Spleen (tissue), 11 donors: ENCODE measurements at regions not wholly inside any gene's neighbourhood (a gene's known extent, or its start where the extent isn't known, plus 50 kb on each side); places are given as distances from the start of the nearest gene placed in this dataset.

Source experiments
- DNase-seq: peaks from one replicate; pipeline ENCODE4 v3.0.0-alpha.2; 2020
- H3K27ac ChIP-seq, 8 donors: fragments of 200-600 bp; sonication (generic) in 7 of 8; 1 replicate in 4 of 8; 2 replicates in 4 of 8; pipeline versions ENCODE4 v1.5.0 to v1.8.0; 2016 to 2021; ENCODE audit warnings: inconsistent platforms in 4 of 8, mild to moderate bottlenecking in 4 of 8, moderate library complexity in 1 of 8
- H3K27me3 ChIP-seq, 7 donors: fragments of 200-600 bp; sonication (generic) in 6 of 7; replicated peaks in 1 of 7; 1 replicate in 4 of 7; 2 replicates in 3 of 7; pipeline versions ENCODE4 v1.5.0 to v1.8.0; 2016 to 2021; ENCODE audit warnings: inconsistent platforms in 3 of 7, mild to moderate bottlenecking in 1 of 7
- H3K36me3 ChIP-seq, 6 donors: fragments of 200-600 bp; sonication (generic) in 5 of 6; 1 replicate in 4 of 6; 2 replicates in 2 of 6; pipeline versions ENCODE4 v1.5.0 to v1.8.0; 2016 to 2021; ENCODE audit warnings: inconsistent platforms in 2 of 6
- H3K4me1 ChIP-seq, 6 donors: fragments of 200-600 bp; sonication (generic) in 5 of 6; 1 replicate in 3 of 6; 2 replicates in 3 of 6; pipeline versions ENCODE4 v1.5.0 to v1.8.0; 2016 to 2021; ENCODE audit warnings: inconsistent platforms in 3 of 6
- H3K4me3 ChIP-seq, 8 donors: fragments of 200-600 bp; sonication (generic) in 7 of 8; 1 replicate in 4 of 8; 2 replicates in 4 of 8; pipeline versions ENCODE4 v1.5.0 to v1.8.0; 2016 to 2021; ENCODE audit warnings: inconsistent platforms in 4 of 8, mild to moderate bottlenecking in 4 of 8, moderate library complexity in 2 of 8
- H3K9me3 ChIP-seq, 8 donors: fragments of 200-600 bp; sonication (generic) in 7 of 8; 1 replicate in 4 of 8; 2 replicates in 4 of 8; pipeline versions ENCODE4 v1.5.0 to v1.8.0; 2016 to 2021; ENCODE audit warnings: inconsistent platforms in 4 of 8
- CTCF ChIP-seq, 11 experiments: fragments of 200-600 bp in 7 of 11; fragments of 450-650 bp in 4 of 11; sonication (generic) in 4 of 11; IDR thresholded peaks in 8 of 11; conservative IDR thresholded peaks in 3 of 11; 1 replicate in 7 of 11; 2 replicates in 4 of 11; pipeline versions ENCODE4 v1.4.0 to v1.8.0; 2016 to 2021; ENCODE audit warnings: antibody characterized with exemption in 11 of 11, inconsistent platforms in 4 of 11, mild to moderate bottlenecking in 1 of 11
- POLR2A ChIP-seq, 3 donors: fragments of 450-650 bp; IDR thresholded peaks; one replicate each; pipeline ENCODE4 v1.5.1; 2017; ENCODE audit warnings: antibody characterized with exemption in 3 of 3, mild to moderate bottlenecking in 1 of 3
- POLR2AphosphoS5 ChIP-seq, 3 donors: sonication (generic); formaldehyde crosslinking; IDR thresholded peaks; one replicate each; pipeline ENCODE4 v1.5.1; 2017; ENCODE audit warnings: antibody characterized with exemption in 3 of 3
- WGBS, 5 donors: extraction: QIAGEN DNeasy Blood & Tissue Kit in 3 of 5; methylation state at CpG; one replicate each; pipeline versions ENCODE4 v1.1.5 to v1.1.7; 2013 to 2018; 5-methylcytosine and 5-hydroxymethylcytosine counted together
- intact Hi-C: fragments of 100-400 bp; cut with DNase I; formaldehyde crosslinking; loops from one replicate; pipeline ENCODE4 v1.15.0; 2023; ENCODE audit warnings: low total_unique reads
- donor health status: healthy with polysubstance abuse.
- donor health status: DM: no; HTN: no; CAD: no; lungs with moderate emphysema.
- donor health status: DM: no; HTN: no; CAD: no.
- donor health status: Bipolar disorder and iron deficiency.
- donor health status: healthy.
- donor health status: DM: no; HTN: no; CAD: no.
- donor health status: DM: yes; HTN: yes; CAD: no.

- DNase-seq: no peak
- no peaks in the 10 kb centered on the region for H3K27me3 ChIP-seq
- H3K4me3 ChIP-seq: no peak overlapping the region
- no peak for TF ChIP-seq POLR2A (IDR thresholded peaks at IDR 0.05)
- TF ChIP-seq CTCF (IDR thresholded peaks at IDR 0.05 in 8 of 11, conservative IDR thresholded peaks at IDR 0.05 in 3 of 11): no peak
- TF ChIP-seq POLR2AphosphoS5 (IDR thresholded peaks at IDR 0.05): no peak
- intact Hi-C loops: no loop called here
- H3K27ac ChIP-seq: no peak overlapping the region
- peaks cover 0 to 3% (median 0%) of the 10 kb centered on the region in 8 donors for H3K9me3 ChIP-seq
- WGBS, 5 donors: 89 to 98% (median 96%) methylated on average over 4 of the region's 4 CpGs
- H3K36me3 ChIP-seq: no peaks in the 10 kb centered on the region
- no peaks in the 10 kb centered on the region for H3K4me1 ChIP-seq
Observed at GRCh38 chr4:27836523-27836922, 975.9 kb downstream of the STIM2 start.

- no peak overlapping the region for H3K4me3 ChIP-seq
- H3K27me3 ChIP-seq: no peaks in the 10 kb centered on the region
- H3K27ac ChIP-seq: no peak overlapping the region
- no peaks in the 10 kb centered on the region for H3K4me1 ChIP-seq
- no peaks in the 10 kb centered on the region for H3K36me3 ChIP-seq
- H3K9me3 ChIP-seq: peaks cover 0 to 3% (median 0%) of the 10 kb centered on the region in 8 donors
- intact Hi-C loops: no loop called here
- TF ChIP-seq POLR2A (IDR thresholded peaks at IDR 0.05) (no peak), CTCF (IDR thresholded peaks at IDR 0.05 in 8 of 11, conservative IDR thresholded peaks at IDR 0.05 in 3 of 11) (no peak), POLR2AphosphoS5 (IDR thresholded peaks at IDR 0.05) (no peak)
- DNase-seq: no peak
Observed at GRCh38 chr4:27843776-27844175, 983.1 kb downstream of the STIM2 start.

DNA sequence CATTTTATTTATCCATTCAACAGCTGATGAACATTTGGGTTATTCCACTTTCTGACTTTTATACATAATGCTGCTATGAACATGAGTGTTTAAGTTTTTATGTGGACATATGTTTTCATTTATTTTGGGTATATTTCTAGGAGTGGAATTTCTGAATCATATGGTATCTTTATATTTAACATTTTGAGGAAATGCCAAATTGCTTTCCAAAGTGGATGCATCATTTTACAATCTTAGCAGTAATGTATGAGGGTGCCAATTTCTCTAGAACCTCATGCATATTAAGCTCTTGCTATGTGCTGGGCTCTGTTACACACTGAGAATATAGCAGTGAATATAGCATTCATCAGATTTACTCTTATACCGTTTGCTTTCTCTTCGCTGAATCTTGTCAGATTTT, 983.7 kb downstream of the STIM2 start:
- WGBS, 5 donors: 82 to 96% (median 91%) methylated on average over 2 of the region's 2 CpGs
- intact Hi-C loops: no loop called here

GRCh38 chr4:27846951-27847350, 986.3 kb downstream of the STIM2 start:
- 76 to 87% (median 79%) methylated on average over 1 of the region's 1 CpG for WGBS, 5 donors
- H3K9me3 ChIP-seq: peaks cover 0 to 3% (median 0%) of the 10 kb centered on the region in 8 donors
- no peaks in the 10 kb centered on the region for H3K4me1 ChIP-seq
- no peak for DNase-seq
- no peaks in the 10 kb centered on the region for H3K36me3 ChIP-seq
- intact Hi-C loops: no loop called here
- no peak overlapping the region for H3K27ac ChIP-seq
- H3K27me3 ChIP-seq: no peaks in the 10 kb centered on the region
- no peak overlapping the region for H3K4me3 ChIP-seq
- no peak for TF ChIP-seq CTCF (IDR thresholded peaks at IDR 0.05 in 8 of 11, conservative IDR thresholded peaks at IDR 0.05 in 3 of 11)
- no peak for TF ChIP-seq POLR2AphosphoS5 (IDR thresholded peaks at IDR 0.05)
- no peak for TF ChIP-seq POLR2A (IDR thresholded peaks at IDR 0.05)

More for the DNA sequence above, 983.7 kb downstream of the STIM2 start:
- no peak overlapping the region for H3K4me3 ChIP-seq
- peaks cover 0 to 3% (median 0%) of the 10 kb centered on the region in 8 donors for H3K9me3 ChIP-seq
- no peaks in the 10 kb centered on the region for H3K27me3 ChIP-seq
- no peaks in the 10 kb centered on the region for H3K4me1 ChIP-seq
- H3K36me3 ChIP-seq: no peaks in the 10 kb centered on the region
- no peak overlapping the region for H3K27ac ChIP-seq
- no peak for DNase-seq
- TF ChIP-seq POLR2A (IDR thresholded peaks at IDR 0.05) (no peak), POLR2AphosphoS5 (IDR thresholded peaks at IDR 0.05) (no peak), CTCF (IDR thresholded peaks at IDR 0.05 in 8 of 11, conservative IDR thresholded peaks at IDR 0.05 in 3 of 11) (no peak)
